ENCODE measurements at regions not wholly inside any gene's neighbourhood (a gene's known extent, or its start where the extent isn't known, plus 50 kb on each side); places are given as distances from the start of the nearest gene placed in this dataset.

- H3K9me3 Mint-ChIP-seq (ENCODE audit: unreplicated experiment): no peaks in the 10 kb centered on the region
- no peaks in the 10 kb centered on the region for H3K9me3 ChIP-seq
- H3K27me3 ChIP-seq (replicated peaks; ENCODE audit: control insufficient read depth, insufficient read depth, low read length): no peaks in the 10 kb centered on the region
- H3K36me3 ChIP-seq (ENCODE audit: control insufficient read depth, insufficient read depth, low read length): no peaks in the 10 kb centered on the region
- CTCF ChIA-PET: no interaction called here
- DNase-seq: no peak
- no peak for TF ChIP-seq CTCF (IDR thresholded peaks at IDR 0.05; ENCODE audit: insufficient read depth in 1 of 2, low read depth in 1 of 2, low read length in 1 of 2, severe bottlenecking in 1 of 2, unreplicated experiment in 1 of 2)
- H3K36me3 Mint-ChIP-seq (ENCODE audit: insufficient read depth, unreplicated experiment): peaks cover 12% of the 10 kb centered on the region
- H3K4me1 Mint-ChIP-seq (ENCODE audit: low read depth, unreplicated experiment): peaks cover 6% of the 10 kb centered on the region
- no peak overlapping the region for H3K27ac Mint-ChIP-seq (ENCODE audit: unreplicated experiment)
- H3K27me3 Mint-ChIP-seq (ENCODE audit: insufficient read depth, unreplicated experiment): no peaks in the 10 kb centered on the region
- no peak overlapping the region for H3K4me3 Mint-ChIP-seq (ENCODE audit: unreplicated experiment)
- intact Hi-C loops (cut with micrococcal nuclease; ENCODE audit: unreplicated experiment): no loop called here
- peaks cover 5% of the 10 kb centered on the region; the same call in 1 of the 2 replicates for H3K4me1 ChIP-seq
- no TSS peak for BruUV-seq (replicated peaks)
- no peak overlapping the region for H3K4me3 ChIP-seq (ENCODE audit: low read depth, low read length)
- POLR2A ChIA-PET: no interaction called here
Measured at GRCh38 chr1:91584878-91585277, 84.2 kb downstream of the CDC7 start.

- intact Hi-C loops (cut with micrococcal nuclease; ENCODE audit: unreplicated experiment): no loop called here
- POLR2A ChIA-PET: no interaction called here
- Mint-ChIP-seq H3K27me3 (ENCODE audit: insufficient read depth, unreplicated experiment) (no peaks in the 10 kb centered on the region), H3K4me3 (ENCODE audit: unreplicated experiment) (no peak overlapping the region), H3K36me3 (ENCODE audit: insufficient read depth, unreplicated experiment) (peaks cover 6% of the 10 kb centered on the region), H3K9me3 (ENCODE audit: unreplicated experiment) (no peaks in the 10 kb centered on the region), H3K27ac (ENCODE audit: unreplicated experiment) (no peak overlapping the region), H3K4me1 (ENCODE audit: low read depth, unreplicated experiment) (peaks cover 6% of the 10 kb centered on the region)
- TF ChIP-seq CTCF (IDR thresholded peaks at IDR 0.05; ENCODE audit: insufficient read depth in 1 of 2, low read depth in 1 of 2, low read length in 1 of 2, severe bottlenecking in 1 of 2, unreplicated experiment in 1 of 2): no peak
- no peak for DNase-seq
- Histone ChIP-seq H3K36me3 (ENCODE audit: control insufficient read depth, insufficient read depth, low read length) (no peaks in the 10 kb centered on the region), H3K27me3 (replicated peaks; ENCODE audit: control insufficient read depth, insufficient read depth, low read length) (no peaks in the 10 kb centered on the region), H3K4me1 (peaks cover 8% of the 10 kb centered on the region; the same call in 1 of the 2 replicates), H3K4me3 (ENCODE audit: low read depth, low read length) (no peak overlapping the region), H3K9me3 (no peaks in the 10 kb centered on the region)
- BruUV-seq (replicated peaks): no TSS peak
- CTCF ChIA-PET: no interaction called here
Measured at GRCh38 chr1:91585502-91585901, 84.9 kb downstream of the CDC7 start.

GRCh38 chr1:91585982-91586381, 85.3 kb downstream of the CDC7 start:
- no peaks in the 10 kb centered on the region for H3K27me3 ChIP-seq (replicated peaks; ENCODE audit: control insufficient read depth, insufficient read depth, low read length)
- TF ChIP-seq CTCF (IDR thresholded peaks at IDR 0.05; ENCODE audit: insufficient read depth in 1 of 2, low read depth in 1 of 2, low read length in 1 of 2, severe bottlenecking in 1 of 2, unreplicated experiment in 1 of 2): no peak
- no peaks in the 10 kb centered on the region for H3K36me3 ChIP-seq (ENCODE audit: control insufficient read depth, insufficient read depth, low read length)
- intact Hi-C loops (cut with micrococcal nuclease; ENCODE audit: unreplicated experiment): no loop called here
- peaks cover 12% of the 10 kb centered on the region for H3K4me1 ChIP-seq
- H3K4me3 Mint-ChIP-seq (ENCODE audit: unreplicated experiment): no peak overlapping the region
- H3K9me3 ChIP-seq: no peaks in the 10 kb centered on the region
- H3K4me1 Mint-ChIP-seq (ENCODE audit: low read depth, unreplicated experiment): peaks cover 6% of the 10 kb centered on the region
- H3K36me3 Mint-ChIP-seq (ENCODE audit: insufficient read depth, unreplicated experiment): peaks cover 6% of the 10 kb centered on the region
- no peak overlapping the region for H3K4me3 ChIP-seq (ENCODE audit: low read depth, low read length)
- no peaks in the 10 kb centered on the region for H3K27me3 Mint-ChIP-seq (ENCODE audit: insufficient read depth, unreplicated experiment)
- no peak overlapping the region for H3K27ac Mint-ChIP-seq (ENCODE audit: unreplicated experiment)
- BruUV-seq (replicated peaks): no TSS peak
- ChIA-PET POLR2A (no interaction called here), CTCF (interaction anchor here (0.7 kb wide), 1 partner anchor 46 kb away, joined by 3 read pairs; no protein-coding TSS in a partner anchor)
- DNase-seq: no peak
- H3K9me3 Mint-ChIP-seq (ENCODE audit: unreplicated experiment): no peaks in the 10 kb centered on the region

Measured in Caco-2 (cell line).